HepG2 (cell line): ENCODE measurements at regions not wholly inside any gene's neighbourhood (a gene's known extent, or its start where the extent isn't known, plus 50 kb on each side); places are given as distances from the start of the nearest gene placed in this dataset.
A peak's percentile ranks its signal among the peaks of the same experiment; 100 is the strongest.

Experiments used
- ATAC-seq: fragments of 200-7000 bp; cut with Tn5 transposase; 3 replicates; pipeline ENCODE4 v1.9.1; 2020; ENCODE audit warnings: mild to moderate bottlenecking, moderate library complexity
- BruUV-seq: library from RNA; stranded (reverse); fragments of 400-500 nt; replicated peaks from 2 replicates; lab custom pipeline; 2021; lab: Mats Ljungman, UMichigan
- CTCF ChIA-PET: fragments of 300-600 bp; formaldehyde crosslinking; extraction: SDS; loops from one replicate; lab custom pipeline; 2021; ENCODE audit warnings: low total read pairs, inconsistent platforms, low intra/inter-chr PET ratio; lab: Yijun Ruan, JAX
- POLR2A ChIA-PET: fragments of 350-600 bp; sonication (Branson Sonifier 250); formaldehyde crosslinking; loops from one replicate; lab custom pipeline; 2020; ENCODE audit warnings: antibody characterized with exemption, inconsistent platforms; lab: Yijun Ruan, JAX
- DNase-seq: peaks from one replicate; pipeline ENCODE4 v3.0.0-alpha.2; 2015; ENCODE audit warnings: low spot score
- FAIRE-seq: peaks from 3 replicates; lab custom pipeline; 2011; peaks lifted over from hg19 to GRCh38; lab: Jason Lieb, UNC
- H2AFZ ChIP-seq: one replicate; pipeline ENCODE4 v1.6.1; 2011; ENCODE audit warnings: low read length, inconsistent platforms
- H3K27ac ChIP-seq: fragments of 300-600 bp; 3 replicates; pipeline ENCODE4 v1.8.0; 2011; ENCODE audit warnings: mixed run types, mild to moderate bottlenecking, mixed read lengths, low read length, inconsistent platforms; ENCODE audit not compliant: insufficient read depth; ENCODE audit errors: extremely low read length
- H3K27me3 ChIP-seq, 2 experiments: fragments of 200-600 bp in 1 of 2; 2 replicates in 1 of 2; 3 replicates in 1 of 2; pipeline versions ENCODE4 v1.6.0 to v1.8.0; 2011; ENCODE audit warnings: low read length in 2 of 2, mild to moderate bottlenecking in 2 of 2, moderate library complexity in 2 of 2, inconsistent platforms in 1 of 2; ENCODE audit not compliant: insufficient read depth in 2 of 2, control insufficient read depth in 1 of 2
- H3K36me3 ChIP-seq, 2 experiments: fragments of 200-600 bp in 1 of 2; replicated peaks in 1 of 2; 2 replicates in 1 of 2; 3 replicates in 1 of 2; pipeline versions ENCODE4 v1.5.1 to v1.8.0; 2011; ENCODE audit warnings: low read length in 2 of 2, inconsistent platforms in 1 of 2; ENCODE audit not compliant: insufficient read depth in 2 of 2, control insufficient read depth in 1 of 2
- H3K4me1 ChIP-seq: 2 replicates; pipeline ENCODE4 v1.5.1; 2012; ENCODE audit warnings: low read length, inconsistent platforms; ENCODE audit not compliant: insufficient read depth
- H3K4me2 ChIP-seq: 2 replicates; pipeline ENCODE4 v1.6.0; 2011; ENCODE audit warnings: low read depth, low read length, inconsistent platforms
- H3K4me3 ChIP-seq, 3 experiments: fragments of 200-600 bp in 1 of 3; sonication (generic), shearing (Covaris generic) in 1 of 3; replicated peaks in 1 of 3; 2 replicates each; pipeline ENCODE4 v1.5.1; 2011 to 2016; ENCODE audit warnings: low read length in 3 of 3, inconsistent platforms in 2 of 3, low read depth in 2 of 3, mild to moderate bottlenecking in 2 of 3, control low read depth in 1 of 3, mixed read lengths in 1 of 3; ENCODE audit not compliant: insufficient read depth in 1 of 3
- H3K79me2 ChIP-seq: one replicate; pipeline ENCODE4 v1.6.1; 2011; ENCODE audit warnings: low read length, inconsistent platforms; ENCODE audit not compliant: insufficient read depth
- H3K9ac ChIP-seq: 2 replicates; pipeline ENCODE4 v1.6.0; 2011; ENCODE audit warnings: mild to moderate bottlenecking, low read depth, low read length, inconsistent platforms; ENCODE audit not compliant: insufficient read depth
- H3K9me3 ChIP-seq: 2 replicates; pipeline ENCODE4 v1.5.1; 2012; ENCODE audit warnings: mild to moderate bottlenecking, low read length
- H4K20me1 ChIP-seq: 2 replicates; pipeline ENCODE4 v1.6.0; 2011; ENCODE audit warnings: inconsistent platforms, mild to moderate bottlenecking, low read length, moderate library complexity; ENCODE audit not compliant: insufficient read depth
- ASH2L ChIP-seq: fragments of 300-600, 200-600 bp; sonication (generic); IDR thresholded peaks from 2 replicates; pipeline ENCODE4 v1.7.0; 2017; ENCODE audit warnings: low read depth, mild to moderate bottlenecking, moderate library complexity, mixed read lengths, low read length; ENCODE audit not compliant: insufficient read length
- ATF1 ChIP-seq: IDR thresholded peaks from 2 replicates; pipeline ENCODE4 v1.6.1; 2016; ENCODE audit warnings: mild to moderate bottlenecking, control low read depth
- BCL6 ChIP-seq: IDR thresholded peaks from 2 replicates; pipeline ENCODE4 v1.6.1; 2016; ENCODE audit warnings: missing genetic modification reagents, missing compliant biosample characterization
- DR1 ChIP-seq: sonication (generic); formaldehyde crosslinking; IDR thresholded peaks from 2 replicates; pipeline ENCODE4 v1.8.0; 2021; ENCODE audit warnings: mild to moderate bottlenecking, missing genetic modification reagents, inconsistent platforms
- GTF3A ChIP-seq: sonication (generic); formaldehyde crosslinking; conservative IDR thresholded peaks from 2 replicates; pipeline ENCODE4 v1.4.0; 2020; ENCODE audit warnings: mild to moderate bottlenecking, missing genetic modification reagents
- HOXD1 ChIP-seq: sonication (generic); formaldehyde crosslinking; IDR thresholded peaks from 2 replicates; pipeline ENCODE4 v1.5.0; 2020; ENCODE audit warnings: missing genetic modification reagents
- JDP2 ChIP-seq: sonication (generic); formaldehyde crosslinking; IDR thresholded peaks from 2 replicates; pipeline ENCODE4 v1.8.1; 2022; ENCODE audit warnings: missing genetic modification reagents, borderline replicate concordance
- KDM3A ChIP-seq: IDR thresholded peaks from 2 replicates; pipeline ENCODE4 v1.6.1; 2018; ENCODE audit warnings: low read depth, missing compliant biosample characterization
- RARG ChIP-seq: sonication (generic); formaldehyde crosslinking; IDR thresholded peaks from 2 replicates; pipeline ENCODE4 v1.4.0; 2020; ENCODE audit warnings: low read depth, mild to moderate bottlenecking, missing genetic modification reagents
- TERF1 ChIP-seq: sonication (generic); formaldehyde crosslinking; IDR thresholded peaks from 2 replicates; pipeline ENCODE4 v1.8.0; 2022; ENCODE audit warnings: mild to moderate bottlenecking, missing genetic modification reagents, moderate library complexity
- ZMYM2 ChIP-seq: sonication (generic); formaldehyde crosslinking; IDR thresholded peaks from 2 replicates; pipeline ENCODE4 v1.8.0; 2022; ENCODE audit warnings: mild to moderate bottlenecking, missing genetic modification reagents
- ZNF136 ChIP-seq: sonication (generic); formaldehyde crosslinking; IDR thresholded peaks from 2 replicates; pipeline ENCODE4 v1.8.1; 2022; ENCODE audit warnings: low read depth, mild to moderate bottlenecking, moderate library complexity, missing genetic modification reagents
- ZNF256 ChIP-seq: sonication (generic); formaldehyde crosslinking; conservative IDR thresholded peaks from 2 replicates; pipeline ENCODE4 v1.4.0; 2020; ENCODE audit warnings: missing genetic modification reagents
- ZNF431 ChIP-seq: sonication (generic); formaldehyde crosslinking; IDR thresholded peaks from 2 replicates; pipeline ENCODE4 v1.9.0; 2022; ENCODE audit warnings: missing genetic modification reagents, low read depth, mild to moderate bottlenecking, borderline replicate concordance
- ZNF564 ChIP-seq: sonication (generic); formaldehyde crosslinking; IDR thresholded peaks from 2 replicates; pipeline ENCODE4 v1.8.1; 2023; ENCODE audit warnings: mild to moderate bottlenecking, missing genetic modification reagents
- in situ Hi-C: cut with HindIII; loops from 2 replicates; pipeline ENCODE4 v1.10.0; 2017; ENCODE audit warnings: low pct_unique_long_range_greater_than_20kb; ENCODE audit not compliant: extremely low pct_ligation_motif_present
- intact Hi-C: fragments of 100-400 bp; cut with micrococcal nuclease; formaldehyde crosslinking; loops from one replicate; pipeline ENCODE4 v1.10.0; 2022; ENCODE audit not compliant: unreplicated experiment
- TF ChIP-seq, protein P1 (sequence below): sonication (generic); formaldehyde crosslinking; IDR thresholded peaks from 2 replicates; pipeline ENCODE4 v1.4.0; 2020; ENCODE audit warnings: missing genetic modification reagents
- TF ChIP-seq, protein P2 (sequence below): sonication (generic); formaldehyde crosslinking; IDR thresholded peaks from 2 replicates; pipeline ENCODE4 v1.5.0; 2020; ENCODE audit warnings: mild to moderate bottlenecking, missing genetic modification reagents

DNA sequence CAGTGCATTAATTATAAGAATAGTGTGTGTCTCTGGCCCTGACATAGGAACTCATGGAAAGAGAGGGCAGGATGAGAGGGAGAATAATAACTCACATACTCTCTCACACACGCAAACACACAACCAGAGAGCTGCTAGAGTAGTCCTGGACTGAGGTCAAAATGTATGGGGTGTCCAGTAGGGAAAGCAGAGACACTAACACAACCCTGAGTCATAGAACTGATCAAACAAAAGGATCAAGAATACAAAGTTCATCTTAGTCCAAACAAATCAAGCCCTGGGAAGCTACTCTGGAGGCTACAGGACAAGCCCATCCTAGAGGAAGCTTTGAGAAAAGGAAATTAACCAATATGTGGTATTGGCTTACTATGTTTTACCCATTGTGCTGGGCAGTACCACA, 178.5 kb upstream of the GUCY1A2 start (continued):
- TF ChIP-seq, protein P1, sequence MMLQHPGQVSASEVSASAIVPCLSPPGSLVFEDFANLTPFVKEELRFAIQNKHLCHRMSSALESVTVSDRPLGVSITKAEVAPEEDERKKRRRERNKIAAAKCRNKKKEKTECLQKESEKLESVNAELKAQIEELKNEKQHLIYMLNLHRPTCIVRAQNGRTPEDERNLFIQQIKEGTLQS (CRISPR knock-in tag) = peak; percentile 80

DNA sequence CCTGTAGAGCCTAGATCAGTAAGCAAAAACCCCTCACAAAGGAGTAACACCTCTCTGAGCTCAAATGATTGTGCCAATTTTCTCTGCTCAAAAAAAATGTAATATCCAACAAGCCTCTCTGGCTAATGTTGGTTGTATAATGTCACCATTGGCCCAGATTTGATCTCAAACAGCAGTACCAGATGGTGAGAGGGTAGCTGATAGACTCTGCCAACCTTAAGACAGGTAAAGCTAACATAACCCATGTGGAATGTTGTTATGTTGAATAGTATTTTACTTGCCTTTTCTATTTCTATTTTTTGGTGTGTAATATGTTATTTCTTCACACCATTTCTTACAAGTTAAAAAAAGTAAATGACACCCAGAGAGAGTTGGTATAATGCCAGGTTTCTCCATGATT, 166.7 kb upstream of the GUCY1A2 start:
- intact Hi-C loops = no loop called here
- ChIA-PET CTCF (no interaction called here), POLR2A (no interaction called here)
- Histone ChIP-seq H3K4me1 (no peaks in the 10 kb centered on the region), H2AFZ (no peak overlapping the region), H3K4me3 (no peak overlapping the region), H3K27ac (no peak overlapping the region), H3K36me3 (no peaks in the 10 kb centered on the region), H3K27me3 (no peaks in the 10 kb centered on the region; a peak in 1 of 5 replicates), H3K4me2 (no peak overlapping the region), H4K20me1 (no peaks in the 10 kb centered on the region), H3K9me3 (no peaks in the 10 kb centered on the region), H3K9ac (no peak overlapping the region), H3K79me2 (no peaks in the 10 kb centered on the region)
- TF ChIP-seq BCL6 (CRISPR knock-in tag) (no peak), DR1 (no peak), ZNF256 (no peak), ZNF136 (no peak), HOXD1 (CRISPR knock-in tag) (no peak), ZMYM2 (CRISPR knock-in tag) (no peak), TERF1 (no peak), ATF1 (no peak), GTF3A (no peak), KDM3A (CRISPR knock-in tag) (no peak), JDP2 (no peak), ZNF431 (no peak), RARG (CRISPR knock-in tag) (no peak), ASH2L (no peak), ZNF564 (CRISPR knock-in tag) (no peak)
- TF ChIP-seq, protein P2, sequence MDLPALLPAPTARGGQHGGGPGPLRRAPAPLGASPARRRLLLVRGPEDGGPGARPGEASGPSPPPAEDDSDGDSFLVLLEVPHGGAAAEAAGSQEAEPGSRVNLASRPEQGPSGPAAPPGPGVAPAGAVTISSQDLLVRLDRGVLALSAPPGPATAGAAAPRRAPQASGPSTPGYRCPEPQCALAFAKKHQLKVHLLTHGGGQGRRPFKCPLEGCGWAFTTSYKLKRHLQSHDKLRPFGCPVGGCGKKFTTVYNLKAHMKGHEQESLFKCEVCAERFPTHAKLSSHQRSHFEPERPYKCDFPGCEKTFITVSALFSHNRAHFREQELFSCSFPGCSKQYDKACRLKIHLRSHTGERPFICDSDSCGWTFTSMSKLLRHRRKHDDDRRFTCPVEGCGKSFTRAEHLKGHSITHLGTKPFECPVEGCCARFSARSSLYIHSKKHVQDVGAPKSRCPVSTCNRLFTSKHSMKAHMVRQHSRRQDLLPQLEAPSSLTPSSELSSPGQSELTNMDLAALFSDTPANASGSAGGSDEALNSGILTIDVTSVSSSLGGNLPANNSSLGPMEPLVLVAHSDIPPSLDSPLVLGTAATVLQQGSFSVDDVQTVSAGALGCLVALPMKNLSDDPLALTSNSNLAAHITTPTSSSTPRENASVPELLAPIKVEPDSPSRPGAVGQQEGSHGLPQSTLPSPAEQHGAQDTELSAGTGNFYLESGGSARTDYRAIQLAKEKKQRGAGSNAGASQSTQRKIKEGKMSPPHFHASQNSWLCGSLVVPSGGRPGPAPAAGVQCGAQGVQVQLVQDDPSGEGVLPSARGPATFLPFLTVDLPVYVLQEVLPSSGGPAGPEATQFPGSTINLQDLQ (CRISPR knock-in tag) = no peak
- no peak for FAIRE-seq
- in situ Hi-C loops = no loop called here
- DNase-seq = no peak
- BruUV-seq = no TSS peak
- no peak for ATAC-seq
